LHCN-M2 (cell line): ENCODE measurements at regions not wholly inside any gene's neighbourhood (a gene's known extent, or its start where the extent isn't known, plus 50 kb on each side); places are given as distances from the start of the nearest gene placed in this dataset.

Source experiments
- DNase-seq: peaks from one replicate; pipeline ENCODE4 v3.0.0-alpha.2; 2012; ENCODE audit warnings: low read depth

DNA sequence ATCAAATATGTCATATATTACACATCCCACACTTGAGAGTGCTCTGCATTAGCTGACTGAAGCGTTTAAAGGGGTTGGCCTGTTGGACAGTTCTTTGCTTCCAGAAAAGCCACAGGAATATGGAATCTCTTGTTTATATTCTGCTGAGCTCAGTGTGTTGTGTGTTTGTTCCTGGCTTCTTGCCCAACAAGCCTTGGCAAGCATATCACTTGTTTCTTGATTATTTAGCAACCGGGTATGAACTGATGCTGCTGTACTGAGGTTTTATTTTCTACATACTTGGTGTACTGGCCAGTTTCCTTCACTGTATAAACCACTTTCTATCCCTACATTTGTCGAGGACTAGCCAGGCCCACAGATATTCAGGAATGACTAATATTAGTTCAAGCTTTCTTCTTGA is 378.9 kb downstream of the KCTD16 start:
- DNase-seq: peak; percentile 87

DNA sequence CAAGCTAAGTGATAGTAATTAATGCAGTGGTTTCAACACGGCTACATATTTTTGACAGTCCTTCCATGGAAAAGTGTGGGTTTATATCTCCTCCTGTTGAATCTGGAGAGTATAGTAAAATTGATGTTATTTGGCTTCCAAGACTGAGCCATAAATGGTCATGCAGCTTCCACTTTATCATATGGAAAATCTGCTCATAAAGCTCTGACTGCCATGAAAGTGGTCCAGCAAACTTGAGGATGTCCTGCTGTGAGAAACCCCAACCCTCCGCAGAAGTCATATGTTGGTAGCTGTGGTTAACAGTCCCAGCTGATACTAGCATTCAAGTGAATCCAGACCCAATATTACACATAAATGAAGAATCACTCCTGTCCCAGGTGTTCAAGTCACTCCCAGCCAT is 378.3 kb downstream of the KCTD16 start:
- DNase-seq: no peak

- no peak for DNase-seq
Measured at GRCh38 chr5:144547098-144547499, 376.4 kb downstream of the KCTD16 start.

- no peak for DNase-seq
Measured at GRCh38 chr5:144538845-144539244, 368.2 kb downstream of the KCTD16 start.
